Omental fat pad (tissue), 3 donors: ENCODE measurements at regions not wholly inside any gene's neighbourhood (a gene's known extent, or its start where the extent isn't known, plus 50 kb on each side); places are given as distances from the start of the nearest gene placed in this dataset.

Source experiments
- ATAC-seq: fragments of 150-250 bp; one replicate; pipeline ENCODE4 v1.9.1; 2016; ENCODE audit warnings: mild to moderate bottlenecking, moderate library complexity; ENCODE audit not compliant: low FRiP score
- DNase-seq: peaks from one replicate; pipeline ENCODE4 v3.0.0-alpha.2; 2019; ENCODE audit warnings: low spot score
- TF ChIP-seq, protein P1 (sequence below), 3 donors: fragments of 450-650 bp; IDR thresholded peaks; one replicate each; pipeline ENCODE4 v1.5.1; 2016 to 2017; ENCODE audit warnings: antibody characterized with exemption in 3 of 3, mild to moderate bottlenecking in 3 of 3, moderate library complexity in 2 of 3

- DNase-seq, result no peak
These were observed 398.2 kb upstream of the NBEA start for GRCh38 chr13:34543836-34544235.

GRCh38 chr13:34545461-34545860 is 396.6 kb upstream of the NBEA start:
- DNase-seq, result no peak
- ATAC-seq, result no peak
- TF ChIP-seq, protein P1, sequence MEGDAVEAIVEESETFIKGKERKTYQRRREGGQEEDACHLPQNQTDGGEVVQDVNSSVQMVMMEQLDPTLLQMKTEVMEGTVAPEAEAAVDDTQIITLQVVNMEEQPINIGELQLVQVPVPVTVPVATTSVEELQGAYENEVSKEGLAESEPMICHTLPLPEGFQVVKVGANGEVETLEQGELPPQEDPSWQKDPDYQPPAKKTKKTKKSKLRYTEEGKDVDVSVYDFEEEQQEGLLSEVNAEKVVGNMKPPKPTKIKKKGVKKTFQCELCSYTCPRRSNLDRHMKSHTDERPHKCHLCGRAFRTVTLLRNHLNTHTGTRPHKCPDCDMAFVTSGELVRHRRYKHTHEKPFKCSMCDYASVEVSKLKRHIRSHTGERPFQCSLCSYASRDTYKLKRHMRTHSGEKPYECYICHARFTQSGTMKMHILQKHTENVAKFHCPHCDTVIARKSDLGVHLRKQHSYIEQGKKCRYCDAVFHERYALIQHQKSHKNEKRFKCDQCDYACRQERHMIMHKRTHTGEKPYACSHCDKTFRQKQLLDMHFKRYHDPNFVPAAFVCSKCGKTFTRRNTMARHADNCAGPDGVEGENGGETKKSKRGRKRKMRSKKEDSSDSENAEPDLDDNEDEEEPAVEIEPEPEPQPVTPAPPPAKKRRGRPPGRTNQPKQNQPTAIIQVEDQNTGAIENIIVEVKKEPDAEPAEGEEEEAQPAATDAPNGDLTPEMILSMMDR (IDR thresholded peaks at IDR 0.05), result no peak

More at GRCh38 chr13:34543836-34544235, 398.2 kb upstream of the NBEA start:
- TF ChIP-seq, protein P1 (IDR thresholded peaks at IDR 0.05), result no peak
- ATAC-seq, result no peak

GRCh38 chr13:34546344-34547250 is 395.5 kb upstream of the NBEA start:
- no peak for DNase-seq
- no peak for ATAC-seq
- TF ChIP-seq, protein P1 (IDR thresholded peaks at IDR 0.05), result no peak

DNA sequence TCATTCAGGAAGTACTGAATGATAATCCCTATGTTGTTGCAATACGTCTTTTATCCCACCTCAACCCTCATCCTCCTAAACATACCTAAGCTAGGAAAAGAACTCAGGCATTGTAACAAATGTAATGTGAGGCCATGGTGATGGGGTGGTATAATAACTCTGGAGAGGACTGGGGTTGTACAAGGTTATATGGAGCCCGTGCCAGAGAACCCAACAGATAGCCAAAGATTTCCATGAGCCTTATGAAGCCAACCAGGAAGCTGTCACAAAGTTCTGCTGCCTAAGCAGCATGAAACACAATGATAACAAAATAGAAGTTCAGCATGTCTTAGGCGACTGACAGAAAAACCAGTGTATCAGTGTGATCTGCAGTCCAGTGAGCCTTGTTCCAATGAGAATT is 394.1 kb upstream of the NBEA start:
- TF ChIP-seq, protein P1 (IDR thresholded peaks at IDR 0.05), result no peak
- ATAC-seq (no peak), DNase-seq (no peak)

GRCh38 chr13:34553376-34553775 is 388.7 kb upstream of the NBEA start:
- TF ChIP-seq, protein P1 (IDR thresholded peaks at IDR 0.05), result no peak
- no peak for DNase-seq
- no peak for ATAC-seq

DNA sequence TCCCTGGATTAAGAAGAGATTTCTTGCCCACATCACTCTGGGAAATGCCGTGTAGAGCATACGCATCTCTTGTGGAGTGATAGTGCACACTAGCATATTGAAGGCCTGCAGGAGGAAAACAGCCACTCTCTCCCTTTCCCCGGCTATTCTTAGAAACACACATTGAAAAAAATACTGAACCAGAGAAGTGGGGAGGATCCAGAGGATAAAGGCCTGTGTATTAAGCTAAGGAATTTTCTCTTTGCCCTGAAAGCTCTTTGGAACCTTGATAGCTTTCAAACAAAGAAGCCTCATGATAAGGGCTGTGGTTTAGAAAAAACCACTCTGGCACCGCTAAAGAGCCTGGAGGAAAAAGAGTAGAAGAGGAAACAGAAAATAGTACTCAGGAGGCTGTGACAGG is 386.1 kb upstream of the NBEA start:
- TF ChIP-seq, protein P1 (IDR thresholded peaks at IDR 0.05), result no peak
- no peak for ATAC-seq
- no peak for DNase-seq

DNA sequence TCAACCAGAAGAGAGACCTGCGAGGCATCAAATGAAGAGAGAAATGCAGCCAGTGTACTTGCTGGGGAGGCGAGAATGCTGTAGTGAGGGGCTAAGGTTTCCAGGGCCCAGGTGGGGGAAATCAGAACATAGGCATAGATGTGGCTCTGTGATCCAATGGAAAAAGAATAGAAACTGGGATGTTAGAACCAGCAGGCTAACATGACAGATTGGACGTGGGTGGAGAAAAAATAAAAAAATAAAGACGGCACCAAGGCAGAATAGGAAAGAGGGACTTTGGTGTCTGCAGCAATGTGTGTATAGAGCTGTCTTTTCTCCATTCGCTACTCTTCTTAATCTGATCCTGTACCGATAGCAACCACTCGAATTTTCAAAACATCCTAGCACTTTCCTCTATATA is 381.0 kb upstream of the NBEA start:
- no peak for DNase-seq
- ATAC-seq, result no peak

More for the DNA sequence above, 381.0 kb upstream of the NBEA start:
- TF ChIP-seq, protein P1 (IDR thresholded peaks at IDR 0.05), result no peak
